ENCODE measurements at regions not wholly inside any gene's neighbourhood (a gene's known extent, or its start where the extent isn't known, plus 50 kb on each side); places are given as distances from the start of the nearest gene placed in this dataset.

- Histone ChIP-seq H3K9ac (replicated peaks; ENCODE audit: extremely low read depth, insufficient read depth, low read length) (no peak overlapping the region), H3K79me2 (ENCODE audit: control insufficient read depth, insufficient read depth, low read length) (no peaks in the 10 kb centered on the region), H3K4me3 (replicated peaks in 1 of 3; ENCODE audit: insufficient read depth in 1 of 3, low read depth in 1 of 3, low read length in 3 of 3) (no peak overlapping the region), H3K9me1 (replicated peaks; ENCODE audit: control insufficient read depth, extremely low read depth, insufficient read depth, low read length) (no peaks in the 10 kb centered on the region), H3K27ac (ENCODE audit: insufficient read depth, low read depth, low read length) (no peak overlapping the region), H3K4me1 (ENCODE audit: control insufficient read depth, extremely low read depth, insufficient read depth, low read length) (no peaks in the 10 kb centered on the region), H3K9me3 (replicated peaks; ENCODE audit: control insufficient read depth, insufficient read depth, low read length) (no peaks in the 10 kb centered on the region), H3K27me3 (ENCODE audit: control insufficient read depth in 2 of 2, insufficient read depth in 2 of 2, low read length in 2 of 2) (no peaks in the 10 kb centered on the region), H2AFZ (ENCODE audit: low read depth, low read length) (no peak overlapping the region), H3K4me2 (ENCODE audit: insufficient read depth, low read length) (no peak overlapping the region), H4K20me1 (replicated peaks; ENCODE audit: control insufficient read depth, extremely low read depth, insufficient read depth, low read length) (no peaks in the 10 kb centered on the region), H3K36me3 (ENCODE audit: control insufficient read depth in 2 of 2, extremely low read depth in 1 of 2, insufficient read depth in 2 of 2, low read length in 2 of 2) (no peaks in the 10 kb centered on the region)
- no TSS peak for BruUV-seq (replicated peaks)
- dilution Hi-C loops (cut with MboI; ENCODE audit: extremely low pct_ligation_motif_present, low sequenced_read_pairs): no loop called here
- ChIA-PET POLR2A (no interaction called here), CTCF (no interaction called here)
- intact Hi-C loops (cut with micrococcal nuclease): no loop called here
- FAIRE-seq: no peak
- DNase-seq (ENCODE audit: low read depth, low spot score): no peak
- TF ChIP-seq POLR2AphosphoS5 (IDR thresholded peaks at IDR 0.05; ENCODE audit: insufficient read depth, low read depth, low read length) (no peak), FOS (IDR thresholded peaks at IDR 0.05; ENCODE audit: borderline replicate concordance, insufficient read depth, low read length) (no peak), EZH2 (IDR thresholded peaks at IDR 0.05; ENCODE audit: borderline replicate concordance, low read depth, low read length, severe bottlenecking) (no peak), CTCF (IDR thresholded peaks at IDR 0.05; ENCODE audit: extremely low read depth in 1 of 2, insufficient read depth in 1 of 2, low read depth in 1 of 2, low read length in 2 of 2) (no peak), GATA2 (IDR thresholded peaks at IDR 0.05; ENCODE audit: insufficient read depth, insufficient read length, low read depth, low read length) (no peak), MAX (IDR thresholded peaks at IDR 0.05; ENCODE audit: insufficient read depth, insufficient read length) (no peak), MYC (IDR thresholded peaks at IDR 0.05; ENCODE audit: low read depth, low read length) (no peak), JUN (IDR thresholded peaks at IDR 0.05; ENCODE audit: borderline replicate concordance, insufficient read depth, insufficient read length, low read depth) (no peak), POLR2A (IDR thresholded peaks at IDR 0.05; ENCODE audit: low read depth, low read length) (no peak)
Observed at GRCh38 chr3:22401499-22401898, 650.5 kb upstream of the ZNF385D start.

Measured in endothelial cell of umbilical vein (primary cell).